NCI-H1694 (cell line): ENCODE measurements at regions not wholly inside any gene's neighbourhood (a gene's known extent, or its start where the extent isn't known, plus 50 kb on each side); places are given as distances from the start of the nearest gene placed in this dataset.

Experiments
- DNase-seq: peaks from one replicate; lab custom pipeline; 2025; lab: John Stamatoyannopoulos, UW

- DNase-seq, result no peak
Observed at GRCh38 chr17:73815474-73815873, 171.2 kb upstream of the SDK2 start.

- DNase-seq, result no peak
Observed at GRCh38 chr17:73819440-73820395, 175.5 kb upstream of the SDK2 start.

- no peak for DNase-seq
Observed at GRCh38 chr17:73820686-73821448, 176.6 kb upstream of the SDK2 start.

DNA sequence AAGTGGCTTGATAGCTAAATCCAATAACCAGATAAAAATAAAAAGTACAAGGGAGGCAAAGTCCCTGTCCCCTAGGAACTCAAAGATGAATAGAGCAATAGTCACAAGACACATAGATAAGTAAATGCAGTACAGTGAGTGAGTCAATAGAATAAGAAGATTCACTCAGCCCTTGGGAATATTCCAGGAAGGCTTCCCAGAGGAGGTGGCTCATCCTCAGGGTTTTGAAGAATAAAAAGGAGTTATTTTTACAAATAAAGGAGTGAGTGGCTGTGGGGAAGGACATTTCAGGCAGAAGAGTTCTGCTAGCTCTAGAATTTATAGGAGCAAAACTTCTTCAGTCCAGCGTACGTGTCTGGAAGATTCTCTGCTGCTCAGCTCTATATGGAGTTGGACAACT lies 177.4 kb upstream of the SDK2 start:
- no peak for DNase-seq

DNA sequence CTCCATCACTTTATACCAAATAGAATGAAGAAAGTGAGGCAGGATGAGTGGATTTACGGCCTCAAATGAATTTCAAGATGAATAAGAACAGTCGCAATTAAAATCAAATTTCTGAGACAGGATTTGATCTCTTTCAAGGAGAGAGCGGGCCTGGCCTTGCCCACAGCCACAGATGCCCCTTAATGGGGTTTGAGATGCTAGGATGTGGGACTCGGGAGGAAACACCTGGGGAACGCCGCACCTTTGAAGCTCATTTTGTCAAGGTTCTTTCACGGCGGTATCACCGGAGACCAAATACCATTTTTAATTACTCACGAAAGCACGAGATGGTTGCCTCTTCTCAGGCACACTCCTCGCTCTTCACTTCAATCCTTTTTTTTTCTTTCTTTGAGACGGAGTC lies 178.1 kb upstream of the SDK2 start:
- no peak for DNase-seq

DNA sequence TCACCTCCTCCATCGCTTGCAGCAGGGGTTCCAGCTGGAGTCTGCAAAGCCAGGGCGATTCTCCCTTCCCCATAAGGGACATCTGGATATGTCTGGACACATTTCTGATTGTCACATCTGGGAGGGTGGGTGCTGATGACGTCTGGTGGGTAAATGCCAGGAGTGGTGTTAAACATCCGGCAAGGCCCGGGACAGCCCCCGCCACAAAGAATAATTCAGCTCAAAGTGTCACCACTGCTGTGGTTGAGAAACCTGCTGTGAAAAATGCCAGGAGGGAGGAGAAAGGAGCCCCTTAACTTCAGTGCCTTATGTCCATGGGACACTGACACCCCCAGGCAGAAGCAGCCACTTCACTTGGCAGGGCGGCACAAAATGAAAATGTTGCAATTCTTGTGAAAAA lies 179.4 kb upstream of the SDK2 start:
- DNase-seq, result no peak

DNA sequence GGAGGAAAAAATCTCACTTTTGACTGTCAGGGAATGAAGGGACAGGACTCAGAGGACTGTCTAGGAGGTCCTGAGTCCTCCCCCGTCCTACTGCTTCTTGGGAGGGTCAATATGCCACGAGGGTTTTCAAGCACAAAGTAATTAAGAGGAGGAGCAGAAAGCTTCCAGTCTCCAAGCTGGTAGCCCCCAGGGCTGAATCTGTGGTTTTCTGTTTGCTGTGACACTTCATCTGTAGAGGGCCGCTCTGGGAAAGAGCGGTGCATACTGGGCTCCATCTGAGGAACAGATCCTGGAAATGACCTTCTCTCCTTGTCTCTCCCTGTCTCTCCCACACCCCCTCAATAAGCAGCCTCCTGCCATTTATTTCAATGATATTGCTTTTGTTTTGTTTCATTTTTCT lies 180.1 kb upstream of the SDK2 start:
- DNase-seq, result no peak

- DNase-seq, result no peak
Observed at GRCh38 chr17:73826181-73826871, 182.1 kb upstream of the SDK2 start.

GRCh38 chr17:73826872-73827228 lies 182.6 kb upstream of the SDK2 start:
- no peak for DNase-seq

DNA sequence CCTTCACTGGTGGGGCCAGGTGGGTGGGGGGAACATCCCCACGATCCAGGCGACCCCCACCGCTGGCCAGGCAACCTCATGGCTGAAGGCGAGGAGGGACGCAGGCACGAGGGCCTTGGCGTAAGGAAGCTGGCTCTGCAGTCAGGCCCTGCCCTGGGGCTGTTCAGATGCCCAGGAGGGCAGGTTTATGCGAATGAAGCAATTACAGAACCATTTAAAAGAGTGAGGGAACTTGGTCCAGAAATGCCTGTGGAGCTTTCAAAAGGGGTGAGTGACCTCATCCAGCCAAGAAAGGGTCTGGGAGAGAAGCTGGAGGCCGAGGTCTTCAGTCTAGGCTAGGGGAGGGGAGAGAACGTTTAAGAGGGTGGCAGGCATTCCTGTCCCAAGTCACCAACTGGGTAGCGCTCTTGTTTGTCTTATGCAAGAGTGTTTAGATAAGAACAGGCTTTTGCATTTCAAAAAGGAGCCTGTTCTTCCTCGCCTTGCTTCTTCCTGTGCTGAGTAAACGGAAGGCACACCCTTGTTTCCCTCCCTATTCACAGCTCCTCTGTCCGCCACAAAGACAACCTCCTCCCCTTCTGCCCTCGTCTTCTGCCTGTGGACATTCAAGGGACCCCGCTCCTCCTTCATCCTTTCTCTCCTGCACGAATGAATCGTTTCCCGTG lies 183.5 kb upstream of the SDK2 start:
- no peak for DNase-seq

DNA sequence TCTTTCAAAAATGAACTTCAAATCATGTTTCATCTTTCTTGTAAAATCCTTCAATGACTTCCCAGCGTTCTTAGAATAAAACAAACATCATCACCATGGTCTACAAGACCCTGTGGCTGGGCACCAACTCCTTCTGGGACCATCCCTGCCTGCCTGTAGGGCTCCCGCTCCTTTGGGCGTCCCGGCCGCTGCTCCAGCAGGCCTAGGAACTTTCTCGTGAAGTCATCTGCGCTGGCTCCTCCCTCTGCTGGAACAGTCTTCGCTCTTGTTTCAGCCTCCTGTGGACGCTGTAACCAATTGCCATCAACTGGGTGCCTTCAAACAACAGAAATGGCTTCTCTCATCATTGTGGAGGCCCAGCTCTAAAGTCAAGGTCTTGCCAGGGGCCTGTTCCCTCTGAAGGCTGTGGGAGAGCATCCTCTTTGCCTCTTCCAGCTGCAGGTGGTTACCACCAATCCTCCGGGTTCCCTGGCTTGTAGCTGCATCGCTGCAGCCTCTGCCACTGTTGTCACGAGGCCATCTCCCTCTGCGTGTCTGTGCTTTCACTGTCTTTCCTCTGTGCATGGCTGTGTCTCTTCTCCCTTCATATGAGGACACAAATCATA lies 185.5 kb upstream of the SDK2 start:
- no peak for DNase-seq

GRCh38 chr17:73831699-73832098 lies 187.5 kb upstream of the SDK2 start:
- no peak for DNase-seq

DNA sequence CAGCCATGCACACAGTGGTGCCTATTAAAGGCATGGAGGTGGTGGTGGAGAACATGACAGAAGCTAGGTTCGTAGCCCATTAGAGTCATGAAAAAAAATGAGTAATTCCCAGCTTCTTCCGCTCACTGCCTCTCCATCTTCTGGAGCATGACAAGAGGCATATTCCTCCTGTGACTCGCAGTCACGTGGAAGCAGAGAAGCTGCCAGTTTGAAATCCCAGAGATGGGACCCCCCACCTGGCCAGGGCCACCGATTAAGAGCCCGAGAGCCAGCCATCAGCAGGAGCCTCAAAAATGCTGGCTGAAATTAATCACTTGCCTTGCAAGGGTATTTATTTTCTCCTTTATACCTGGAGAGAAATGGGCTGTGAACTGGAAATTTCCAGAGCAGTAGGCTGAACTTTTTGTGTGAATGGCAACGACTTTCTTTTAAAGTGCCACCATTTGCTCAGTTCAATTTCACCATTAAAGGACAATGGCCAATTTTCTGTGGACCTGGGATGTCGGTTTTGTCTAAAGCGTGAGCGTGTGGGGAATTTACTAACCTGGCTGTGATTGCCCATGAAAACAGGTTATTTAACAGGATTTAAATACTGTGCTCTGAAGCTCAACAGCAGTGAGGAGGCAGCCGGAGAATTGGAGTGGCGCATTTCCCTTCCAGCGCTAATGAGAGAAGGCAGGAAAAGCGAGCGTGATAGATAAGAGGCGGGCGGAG lies 189.7 kb upstream of the SDK2 start:
- DNase-seq, result no peak

DNA sequence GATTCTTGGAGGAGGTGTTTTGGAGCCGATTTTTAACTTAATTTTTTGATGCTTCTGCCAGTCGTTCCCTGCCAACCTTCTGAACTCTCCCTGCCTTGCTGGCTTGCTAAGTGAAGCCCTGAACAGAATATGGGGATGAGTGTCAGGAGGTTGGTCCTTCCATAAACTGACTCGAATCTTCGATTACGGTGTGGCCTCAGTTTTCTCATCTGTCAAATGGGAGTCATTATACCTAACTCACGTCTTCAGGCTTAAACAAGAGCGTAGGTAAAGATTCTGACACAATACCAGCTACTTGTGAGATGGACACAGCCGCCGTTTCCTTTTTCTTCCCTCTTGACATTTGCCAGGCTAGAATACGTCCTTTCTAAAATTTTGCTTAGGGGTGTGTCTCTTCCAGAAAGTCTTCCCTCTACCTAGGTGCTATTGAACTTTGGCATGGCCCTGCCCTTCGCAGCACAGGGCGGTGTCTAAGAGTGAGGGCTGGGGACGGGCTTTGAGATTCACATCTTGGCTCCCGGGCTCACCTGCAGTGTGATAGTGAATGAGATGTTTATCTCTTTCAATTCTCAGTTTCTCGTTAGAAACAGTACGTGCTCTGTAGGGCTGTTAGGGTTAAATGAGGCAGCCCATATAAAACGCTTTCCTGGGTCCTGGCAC lies 190.6 kb upstream of the SDK2 start:
- no peak for DNase-seq

GRCh38 chr17:73835605-73836004 lies 191.4 kb upstream of the SDK2 start:
- no peak for DNase-seq

DNA sequence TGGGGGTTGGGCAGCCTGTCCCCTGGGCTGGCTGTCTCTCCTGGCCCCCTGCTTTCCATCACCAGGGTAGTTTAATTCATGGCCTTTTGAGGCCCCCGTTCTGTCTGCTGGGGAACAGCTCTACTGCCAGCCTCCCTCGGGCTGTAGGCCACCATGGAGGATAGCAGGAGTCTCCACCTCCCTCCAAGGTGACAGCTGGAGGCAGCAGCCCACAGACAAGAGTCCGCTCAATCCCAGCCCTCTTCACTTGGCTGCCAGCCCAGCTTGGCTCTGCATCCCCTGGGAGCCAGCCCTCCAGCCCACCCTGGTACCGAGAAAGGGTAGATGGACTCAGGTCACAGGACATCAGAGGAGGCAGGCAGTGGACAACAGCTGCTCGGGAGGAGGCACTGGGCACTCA lies 194.6 kb upstream of the SDK2 start:
- peak; percentile 73 for DNase-seq

DNA sequence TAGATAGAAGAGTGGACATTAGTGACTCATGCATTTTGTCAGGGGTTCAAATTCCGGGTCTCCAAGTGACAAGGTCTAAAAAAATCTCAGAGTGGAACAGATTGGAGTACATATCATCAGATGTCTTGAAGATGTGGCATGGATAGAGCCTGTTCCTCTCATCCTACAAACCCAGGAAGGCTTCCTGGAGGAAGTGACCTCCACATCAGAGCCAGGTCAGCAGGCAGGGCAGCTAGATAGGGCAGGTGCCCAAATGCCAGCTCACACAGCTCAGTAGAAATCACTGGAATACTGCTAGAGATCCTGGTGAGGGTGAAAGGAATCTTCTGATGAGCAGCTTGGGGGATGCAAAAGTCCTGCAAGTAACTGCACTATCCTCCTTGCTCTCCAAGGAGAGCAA lies 196.6 kb upstream of the SDK2 start:
- DNase-seq, result no peak

- DNase-seq, result peak; percentile 54
Observed at GRCh38 chr17:73841431-73842060, 197.3 kb upstream of the SDK2 start.

DNA sequence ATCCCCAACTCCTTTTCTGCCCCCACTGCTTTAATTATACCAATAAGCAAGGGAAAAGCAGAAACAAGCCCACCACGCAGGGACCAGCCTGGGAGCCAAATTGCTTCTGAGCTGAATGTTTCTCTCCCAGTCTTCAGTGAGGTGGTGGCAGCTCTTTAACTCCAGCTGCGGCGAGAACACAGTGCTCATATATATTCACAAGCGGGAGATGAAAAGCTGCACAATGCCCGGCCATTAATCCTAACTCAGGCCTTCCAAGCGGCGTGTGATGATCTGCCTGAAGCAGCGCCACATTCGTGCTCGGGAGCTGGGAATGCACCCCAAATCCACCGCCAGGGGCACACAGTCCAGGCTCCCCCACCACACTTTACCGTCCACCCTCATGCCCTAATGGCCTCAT lies 203.7 kb upstream of the SDK2 start:
- no peak for DNase-seq

DNA sequence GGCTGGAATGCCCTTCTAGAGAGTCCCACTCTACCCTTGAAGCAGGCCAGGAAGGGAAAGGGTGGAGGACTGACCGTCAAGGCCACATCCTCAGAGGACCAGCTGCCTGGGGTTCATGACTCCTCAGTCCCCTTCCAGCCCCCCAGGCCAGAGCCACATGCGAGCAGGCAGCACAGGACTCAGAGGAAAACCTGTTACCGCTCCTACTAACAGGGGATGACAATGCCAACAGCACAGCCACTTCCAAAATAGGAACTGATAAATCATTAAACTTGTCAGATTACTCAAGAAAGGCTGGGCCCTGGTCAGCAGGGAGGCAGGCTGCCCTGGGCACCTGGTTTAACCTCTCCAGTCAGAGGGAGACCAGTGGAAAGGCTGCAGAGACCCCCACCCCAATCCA lies 206.2 kb upstream of the SDK2 start:
- DNase-seq, result no peak
